ENCODE measurements at regions not wholly inside any gene's neighbourhood (a gene's known extent, or its start where the extent isn't known, plus 50 kb on each side); places are given as distances from the start of the nearest gene placed in this dataset.

DNA sequence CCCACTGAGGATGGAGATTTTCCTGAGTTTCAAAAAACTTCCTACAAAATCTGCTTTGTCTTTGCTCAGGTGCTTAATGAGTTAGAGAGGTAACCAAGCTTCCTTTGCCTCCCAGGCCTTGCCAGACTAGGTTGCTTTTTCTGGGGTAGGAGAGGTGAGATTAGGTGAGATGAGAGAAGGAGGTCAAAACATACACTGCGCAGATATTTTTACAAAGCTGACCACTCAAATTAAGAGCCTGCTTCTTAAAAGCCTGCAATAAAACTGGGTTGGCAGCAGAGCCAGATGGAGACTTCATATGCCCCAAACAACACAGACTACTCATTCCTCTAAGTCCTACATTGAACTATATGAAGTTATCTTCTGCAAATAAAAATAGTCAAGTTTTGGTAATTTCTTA lies 352.5 kb downstream of the NUF2 start:
- Histone ChIP-seq H3K27me3 (replicated peaks; ENCODE audit: control insufficient read depth, insufficient read depth, low read length) (no peaks in the 10 kb centered on the region), H3K4me3 (ENCODE audit: low read depth, low read length) (no peak overlapping the region), H3K36me3 (ENCODE audit: control insufficient read depth, insufficient read depth, low read length) (no peaks in the 10 kb centered on the region), H3K4me1 (no peaks in the 10 kb centered on the region), H3K9me3 (no peaks in the 10 kb centered on the region)
- H3K4me1 Mint-ChIP-seq (ENCODE audit: low read depth, unreplicated experiment) = no peaks in the 10 kb centered on the region
- ChIA-PET POLR2A (no interaction called here), CTCF (no interaction called here)
- H3K4me3 Mint-ChIP-seq (ENCODE audit: unreplicated experiment) = no peak overlapping the region
- no peak for DNase-seq
- H3K27me3 Mint-ChIP-seq (ENCODE audit: insufficient read depth, unreplicated experiment) = no peaks in the 10 kb centered on the region
- intact Hi-C loops (cut with micrococcal nuclease; ENCODE audit: unreplicated experiment) = no loop called here
- no TSS peak for BruUV-seq (replicated peaks)
- H3K36me3 Mint-ChIP-seq (ENCODE audit: insufficient read depth, unreplicated experiment) = no peaks in the 10 kb centered on the region
- no peak overlapping the region for H3K27ac Mint-ChIP-seq (ENCODE audit: unreplicated experiment)
- H3K9me3 Mint-ChIP-seq (ENCODE audit: unreplicated experiment) = peaks cover 11% of the 10 kb centered on the region
- TF ChIP-seq, protein P1, sequence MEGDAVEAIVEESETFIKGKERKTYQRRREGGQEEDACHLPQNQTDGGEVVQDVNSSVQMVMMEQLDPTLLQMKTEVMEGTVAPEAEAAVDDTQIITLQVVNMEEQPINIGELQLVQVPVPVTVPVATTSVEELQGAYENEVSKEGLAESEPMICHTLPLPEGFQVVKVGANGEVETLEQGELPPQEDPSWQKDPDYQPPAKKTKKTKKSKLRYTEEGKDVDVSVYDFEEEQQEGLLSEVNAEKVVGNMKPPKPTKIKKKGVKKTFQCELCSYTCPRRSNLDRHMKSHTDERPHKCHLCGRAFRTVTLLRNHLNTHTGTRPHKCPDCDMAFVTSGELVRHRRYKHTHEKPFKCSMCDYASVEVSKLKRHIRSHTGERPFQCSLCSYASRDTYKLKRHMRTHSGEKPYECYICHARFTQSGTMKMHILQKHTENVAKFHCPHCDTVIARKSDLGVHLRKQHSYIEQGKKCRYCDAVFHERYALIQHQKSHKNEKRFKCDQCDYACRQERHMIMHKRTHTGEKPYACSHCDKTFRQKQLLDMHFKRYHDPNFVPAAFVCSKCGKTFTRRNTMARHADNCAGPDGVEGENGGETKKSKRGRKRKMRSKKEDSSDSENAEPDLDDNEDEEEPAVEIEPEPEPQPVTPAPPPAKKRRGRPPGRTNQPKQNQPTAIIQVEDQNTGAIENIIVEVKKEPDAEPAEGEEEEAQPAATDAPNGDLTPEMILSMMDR (IDR thresholded peaks at IDR 0.05; ENCODE audit: insufficient read depth in 1 of 2, low read depth in 1 of 2, low read length in 1 of 2, severe bottlenecking in 1 of 2, unreplicated experiment in 1 of 2) = no peak

GRCh38 chr1:163684785-163685184 lies 363.0 kb downstream of the NUF2 start:
- CTCF ChIA-PET = no interaction called here
- H3K36me3 Mint-ChIP-seq (ENCODE audit: insufficient read depth, unreplicated experiment) = no peaks in the 10 kb centered on the region
- BruUV-seq (replicated peaks) = no TSS peak
- POLR2A ChIA-PET = no interaction called here
- H3K9me3 Mint-ChIP-seq (ENCODE audit: unreplicated experiment) = peaks cover 16% of the 10 kb centered on the region
- Histone ChIP-seq H3K4me1 (no peaks in the 10 kb centered on the region), H3K9me3 (peaks cover 2% of the 10 kb centered on the region; the same call in 1 of the 2 replicates), H3K36me3 (ENCODE audit: control insufficient read depth, insufficient read depth, low read length) (no peaks in the 10 kb centered on the region), H3K4me3 (ENCODE audit: low read depth, low read length) (no peak overlapping the region), H3K27me3 (replicated peaks; ENCODE audit: control insufficient read depth, insufficient read depth, low read length) (no peaks in the 10 kb centered on the region)
- H3K27me3 Mint-ChIP-seq (ENCODE audit: insufficient read depth, unreplicated experiment) = no peaks in the 10 kb centered on the region
- intact Hi-C loops (cut with micrococcal nuclease; ENCODE audit: unreplicated experiment) = no loop called here
- no peak overlapping the region for H3K4me3 Mint-ChIP-seq (ENCODE audit: unreplicated experiment)
- DNase-seq = no peak
- H3K27ac Mint-ChIP-seq (ENCODE audit: unreplicated experiment) = no peak overlapping the region
- H3K4me1 Mint-ChIP-seq (ENCODE audit: low read depth, unreplicated experiment) = no peaks in the 10 kb centered on the region
- TF ChIP-seq, protein P1 (IDR thresholded peaks at IDR 0.05; ENCODE audit: insufficient read depth in 1 of 2, low read depth in 1 of 2, low read length in 1 of 2, severe bottlenecking in 1 of 2, unreplicated experiment in 1 of 2) = no peak

DNA sequence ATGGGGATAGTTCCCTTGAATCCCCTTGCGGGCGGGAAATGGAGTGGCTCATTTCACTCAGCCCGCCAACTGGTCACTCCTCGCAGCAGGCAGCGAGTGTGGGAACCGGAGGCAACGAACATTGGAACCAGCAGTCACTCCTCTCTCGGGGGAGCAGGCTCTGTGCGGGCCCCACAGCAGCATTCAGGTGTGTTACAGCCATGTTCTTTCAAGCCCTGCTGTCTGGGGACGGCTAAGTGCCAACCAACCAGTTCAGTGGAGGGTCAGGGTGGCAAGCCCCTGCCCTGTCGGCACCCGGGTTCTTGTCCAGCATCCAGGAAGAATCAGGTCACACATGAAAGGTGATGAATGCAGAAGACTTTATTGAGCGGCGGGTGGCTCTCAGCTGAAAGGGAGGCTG lies 370.5 kb downstream of the NUF2 start:
- Histone ChIP-seq H3K9me3 (no peaks in the 10 kb centered on the region), H3K36me3 (ENCODE audit: control insufficient read depth, insufficient read depth, low read length) (no peaks in the 10 kb centered on the region), H3K4me3 (ENCODE audit: low read depth, low read length) (no peak overlapping the region), H3K4me1 (no peaks in the 10 kb centered on the region), H3K27me3 (replicated peaks; ENCODE audit: control insufficient read depth, insufficient read depth, low read length) (no peaks in the 10 kb centered on the region)
- Mint-ChIP-seq H3K27ac (ENCODE audit: unreplicated experiment) (no peak overlapping the region), H3K4me1 (ENCODE audit: low read depth, unreplicated experiment) (no peaks in the 10 kb centered on the region), H3K27me3 (ENCODE audit: insufficient read depth, unreplicated experiment) (no peaks in the 10 kb centered on the region), H3K4me3 (ENCODE audit: unreplicated experiment) (no peak overlapping the region), H3K36me3 (ENCODE audit: insufficient read depth, unreplicated experiment) (no peaks in the 10 kb centered on the region), H3K9me3 (ENCODE audit: unreplicated experiment) (no peaks in the 10 kb centered on the region)
- intact Hi-C loops (cut with micrococcal nuclease; ENCODE audit: unreplicated experiment) = no loop called here
- no peak for DNase-seq
- ChIA-PET POLR2A (no interaction called here), CTCF (no interaction called here)
- no TSS peak for BruUV-seq (replicated peaks)
- TF ChIP-seq, protein P1 (IDR thresholded peaks at IDR 0.05; ENCODE audit: insufficient read depth in 1 of 2, low read depth in 1 of 2, low read length in 1 of 2, severe bottlenecking in 1 of 2, unreplicated experiment in 1 of 2) = no peak
